K562 (cell line): ENCODE measurements at regions not wholly inside any gene's neighbourhood (a gene's known extent, or its start where the extent isn't known, plus 50 kb on each side); places are given as distances from the start of the nearest gene placed in this dataset.

Source experiments
- ARID3B ChIP-seq: fragments of 250-450 bp; sonication (Bioruptor Pico); IDR thresholded peaks from 2 replicates; pipeline ENCODE4 v1.4.0; 2020; ENCODE audit warnings: borderline replicate concordance
- CTCF ChIP-seq, 3 experiments: IDR thresholded peaks in 2 of 3; conservative IDR thresholded peaks in 1 of 3; 2 replicates each; pipeline ENCODE4 v1.5.1; 2011 to 2012; ENCODE audit warnings: low read length in 3 of 3, mild to moderate bottlenecking in 3 of 3, control low read depth in 2 of 3, improper control_type of control experiment in 1 of 3, inconsistent platforms in 1 of 3, low read depth in 1 of 3, mixed read lengths in 1 of 3, moderate library complexity in 1 of 3; ENCODE audit not compliant: insufficient read depth in 2 of 3
- E4F1 ChIP-seq: fragments of 250-450 bp; sonication (Bioruptor Pico); IDR thresholded peaks from 2 replicates; pipeline ENCODE4 v1.5.0; 2021; ENCODE audit warnings: mild to moderate bottlenecking, borderline replicate concordance
- HNRNPK ChIP-seq: fragments of 200-400 bp; formaldehyde crosslinking; IDR thresholded peaks from one replicate; pipeline ENCODE4 v1.6.1; 2018; ENCODE audit warnings: mild to moderate bottlenecking, low read depth, low read length; ENCODE audit not compliant: poor library complexity, severe bottlenecking
- PHF21A ChIP-seq: fragments of 450-650 bp; IDR thresholded peaks from 2 replicates; pipeline ENCODE4 v1.6.1; 2017; ENCODE audit warnings: low read depth, borderline replicate concordance
- RBFOX2 ChIP-seq: fragments of 200-400 bp; formaldehyde crosslinking; IDR thresholded peaks from 2 replicates; pipeline ENCODE4 v1.6.1; 2017; ENCODE audit warnings: low read depth, mild to moderate bottlenecking, low read length, moderate library complexity
- TFE3 ChIP-seq: fragments of 450-650 bp; formaldehyde crosslinking; IDR thresholded peaks from 2 replicates; pipeline ENCODE4 v1.4.0; 2020; ENCODE audit warnings: mild to moderate bottlenecking, mixed read lengths

GRCh38 chr17:71993363-71993762, 127.5 kb upstream of the SOX9 start (continued):
- TF ChIP-seq TFE3 (CRISPR knock-in tag) = no peak
- TF ChIP-seq ARID3B = no peak
- TF ChIP-seq E4F1 = no peak
- TF ChIP-seq CTCF (IDR thresholded peaks at IDR 0.05 in 2 of 3, conservative IDR thresholded peaks at IDR 0.05 in 1 of 3; ENCODE audit: insufficient read depth in 2 of 3, low read depth in 1 of 3, low read length in 3 of 3) = no peak
- TF ChIP-seq HNRNPK = no peak
- TF ChIP-seq RBFOX2 = no peak
- no peak for TF ChIP-seq PHF21A
